ENCODE measurements at regions not wholly inside any gene's neighbourhood (a gene's known extent, or its start where the extent isn't known, plus 50 kb on each side); places are given as distances from the start of the nearest gene placed in this dataset.

DNA sequence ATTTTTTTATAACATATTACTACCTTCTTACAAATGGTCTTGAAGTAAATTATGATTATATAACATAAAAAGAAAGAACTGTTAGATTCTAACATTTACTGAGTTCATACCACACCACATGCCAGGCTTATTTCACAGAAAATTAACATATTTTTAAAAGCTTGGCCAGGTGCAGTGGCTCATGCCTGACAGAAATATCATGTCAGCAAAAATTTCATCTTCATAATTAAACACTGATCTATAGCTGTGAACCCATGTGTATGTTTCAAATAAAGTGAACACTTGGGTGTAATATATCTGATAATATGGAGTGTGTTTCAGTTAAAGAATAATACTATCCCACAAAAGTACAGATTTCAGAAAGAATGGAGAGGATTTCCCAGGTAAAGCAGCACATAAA, 296.5 kb downstream of the SI start:
- Histone ChIP-seq H3K4me1 (ENCODE audit: control insufficient read depth, extremely low read depth, insufficient read depth, low read length) (no peaks in the 10 kb centered on the region), H3K36me3 (ENCODE audit: control insufficient read depth, insufficient read depth, low read length) (no peaks in the 10 kb centered on the region)
- DNase-seq (ENCODE audit: low read depth in 2 of 2) = no peak

GRCh38 chr3:164779816-164780215, 298.5 kb downstream of the SI start:
- Histone ChIP-seq H3K27ac (ENCODE audit: insufficient read depth, low read length) (no peak overlapping the region), H4K20me1 (ENCODE audit: control insufficient read depth, extremely low read depth, insufficient read depth, low read length) (no peaks in the 10 kb centered on the region), H3K27me3 (ENCODE audit: control insufficient read depth, insufficient read depth, low read length) (no peaks in the 10 kb centered on the region), H3K9me3 (ENCODE audit: control insufficient read depth, insufficient read depth, low read depth, low read length) (no peaks in the 10 kb centered on the region), H2AFZ (ENCODE audit: low read length) (no peak overlapping the region), H3K9ac (ENCODE audit: insufficient read depth, low read length) (no peak overlapping the region), H3K79me2 (ENCODE audit: control insufficient read depth, insufficient read depth, low read length) (no peaks in the 10 kb centered on the region), H3K4me3 (replicated peaks in 1 of 4; ENCODE audit: control extremely low read depth in 1 of 4, insufficient read depth in 1 of 4, low read depth in 3 of 4, low read length in 4 of 4) (no peak overlapping the region), H3K4me1 (ENCODE audit: control insufficient read depth, extremely low read depth, insufficient read depth, low read length) (no peaks in the 10 kb centered on the region), H3K4me2 (ENCODE audit: extremely low read depth, insufficient read depth, low read length) (no peak overlapping the region), H3K36me3 (ENCODE audit: control insufficient read depth, insufficient read depth, low read length) (no peaks in the 10 kb centered on the region)
- no peak for TF ChIP-seq EZH2 (IDR thresholded peaks at IDR 0.05; ENCODE audit: low read length, missing control alignments)
- no peak for TF ChIP-seq CTCF (conservative IDR thresholded peaks at IDR 0.05 in 1 of 2, IDR thresholded peaks at IDR 0.05 in 1 of 2; ENCODE audit: low read depth in 1 of 2, low read length in 2 of 2)
- no peak for DNase-seq (ENCODE audit: low read depth in 2 of 2)

More for the DNA sequence above, 296.5 kb downstream of the SI start:
- Histone ChIP-seq H3K9me3 (ENCODE audit: control insufficient read depth, insufficient read depth, low read depth, low read length) (no peaks in the 10 kb centered on the region), H3K9ac (ENCODE audit: insufficient read depth, low read length) (no peak overlapping the region), H4K20me1 (ENCODE audit: control insufficient read depth, extremely low read depth, insufficient read depth, low read length) (no peaks in the 10 kb centered on the region), H3K4me3 (replicated peaks in 1 of 4; ENCODE audit: control extremely low read depth in 1 of 4, insufficient read depth in 1 of 4, low read depth in 3 of 4, low read length in 4 of 4) (no peak overlapping the region), H3K79me2 (ENCODE audit: control insufficient read depth, insufficient read depth, low read length) (no peaks in the 10 kb centered on the region), H2AFZ (ENCODE audit: low read length) (no peak overlapping the region), H3K4me2 (ENCODE audit: extremely low read depth, insufficient read depth, low read length) (no peak overlapping the region), H3K27me3 (ENCODE audit: control insufficient read depth, insufficient read depth, low read length) (no peaks in the 10 kb centered on the region), H3K27ac (ENCODE audit: insufficient read depth, low read length) (no peak overlapping the region)
- TF ChIP-seq EZH2 (IDR thresholded peaks at IDR 0.05; ENCODE audit: low read length, missing control alignments) (no peak), CTCF (conservative IDR thresholded peaks at IDR 0.05 in 1 of 2, IDR thresholded peaks at IDR 0.05 in 1 of 2; ENCODE audit: low read depth in 1 of 2, low read length in 2 of 2) (no peak)

DNA sequence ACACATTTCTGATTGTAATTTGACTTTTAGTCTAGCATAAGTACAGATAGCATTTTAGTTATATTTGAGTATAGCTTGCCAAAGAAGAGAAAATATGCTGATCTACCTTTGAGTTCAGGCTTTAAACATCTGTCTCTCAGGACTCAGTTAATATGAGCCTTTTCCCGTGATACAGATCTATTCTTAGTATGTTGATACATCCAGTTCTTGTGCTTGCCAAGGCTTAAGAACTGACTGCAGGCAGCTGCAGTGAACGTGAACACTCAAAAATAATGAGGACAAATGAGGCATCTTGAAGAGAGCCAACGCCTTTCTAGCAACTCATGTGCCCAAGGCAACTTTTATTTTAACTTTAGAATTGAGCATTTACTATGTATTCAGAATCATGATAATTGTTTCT, 325.5 kb downstream of the SI start:
- Histone ChIP-seq H3K4me1 (ENCODE audit: control insufficient read depth, extremely low read depth, insufficient read depth, low read length) (no peaks in the 10 kb centered on the region), H3K36me3 (ENCODE audit: control insufficient read depth, insufficient read depth, low read length) (no peaks in the 10 kb centered on the region), H3K79me2 (ENCODE audit: control insufficient read depth, insufficient read depth, low read length) (no peaks in the 10 kb centered on the region), H3K9me3 (ENCODE audit: control insufficient read depth, insufficient read depth, low read depth, low read length) (no peaks in the 10 kb centered on the region), H3K4me3 (replicated peaks in 1 of 4; ENCODE audit: control extremely low read depth in 1 of 4, insufficient read depth in 1 of 4, low read depth in 3 of 4, low read length in 4 of 4) (no peak overlapping the region), H3K9ac (ENCODE audit: insufficient read depth, low read length) (no peak overlapping the region), H4K20me1 (ENCODE audit: control insufficient read depth, extremely low read depth, insufficient read depth, low read length) (no peaks in the 10 kb centered on the region), H3K27ac (ENCODE audit: insufficient read depth, low read length) (no peak overlapping the region), H3K4me2 (ENCODE audit: extremely low read depth, insufficient read depth, low read length) (no peak overlapping the region), H2AFZ (ENCODE audit: low read length) (no peak overlapping the region), H3K27me3 (ENCODE audit: control insufficient read depth, insufficient read depth, low read length) (no peaks in the 10 kb centered on the region)
- TF ChIP-seq CTCF (conservative IDR thresholded peaks at IDR 0.05 in 1 of 2, IDR thresholded peaks at IDR 0.05 in 1 of 2; ENCODE audit: low read depth in 1 of 2, low read length in 2 of 2) = no peak
- TF ChIP-seq EZH2 (IDR thresholded peaks at IDR 0.05; ENCODE audit: low read length, missing control alignments) = no peak
- DNase-seq (ENCODE audit: low read depth in 2 of 2) = no peak
